B cell (primary cell): ENCODE measurements at regions not wholly inside any gene's neighbourhood (a gene's known extent, or its start where the extent isn't known, plus 50 kb on each side); places are given as distances from the start of the nearest gene placed in this dataset.

Experiments used
- ATAC-seq: fragments of 200-7000 bp; cut with Tn5 transposase; one replicate; pipeline ENCODE4 v1.10.0; 2021; ENCODE audit warnings: low read depth, mild to moderate bottlenecking, moderate number of reproducible peaks, moderate library complexity
- CTCF ChIA-PET: fragments of 350-600 bp; sonication (Branson Sonifier 250); formaldehyde crosslinking; loops from one replicate; lab custom pipeline; 2021; ENCODE audit warnings: antibody characterized with exemption, inconsistent platforms; lab: Charles Lee
- POLR2A ChIA-PET: fragments of 350-600 bp; sonication (Branson Sonifier 250); formaldehyde crosslinking; loops from one replicate; lab custom pipeline; 2021; ENCODE audit warnings: antibody characterized with exemption; lab: Charles Lee
- DNase-seq: peaks from one replicate; pipeline ENCODE4 v3.0.0; 2013
- H2AFZ ChIP-seq: 2 replicates; pipeline ENCODE4 v1.6.1; 2012; ENCODE audit warnings: mild to moderate bottlenecking, low read depth, low read length; ENCODE audit not compliant: insufficient read depth, poor library complexity, severe bottlenecking
- H3K27ac ChIP-seq, 2 donors: 1 replicate in 1 of 2; 2 replicates in 1 of 2; pipeline ENCODE4 v1.5.1; 2012 to 2013; ENCODE audit warnings: low read length in 2 of 2, mild to moderate bottlenecking in 2 of 2, moderate library complexity in 1 of 2
- H3K27me3 ChIP-seq, 4 experiments: fragments of 200-600 bp in 1 of 4; sonication (generic) in 1 of 4; replicated peaks in 1 of 4; 1 replicate in 2 of 4; 2 replicates in 2 of 4; pipeline versions ENCODE4 v1.6.1 to v1.7.0; 2013 to 2016; ENCODE audit warnings: low read length in 3 of 4, mild to moderate bottlenecking in 2 of 4, mixed read lengths in 1 of 4, moderate library complexity in 1 of 4; ENCODE audit not compliant: insufficient read depth in 4 of 4, control insufficient read depth in 3 of 4; ENCODE audit errors: control extremely low read depth in 1 of 4
- H3K36me3 ChIP-seq, 2 experiments: replicated peaks in 1 of 2; 1 replicate in 1 of 2; 2 replicates in 1 of 2; pipeline versions ENCODE4 v1.6.1 to v1.7.1; 2013; ENCODE audit warnings: low read length in 1 of 2; ENCODE audit not compliant: insufficient read depth in 2 of 2, control insufficient read depth in 1 of 2; ENCODE audit errors: control extremely low read depth in 1 of 2, extremely low read depth in 1 of 2
- H3K4me1 ChIP-seq, 2 donors: fragments of 200-600 bp in 1 of 2; sonication (generic) in 1 of 2; 1 replicate in 1 of 2; 2 replicates in 1 of 2; pipeline versions ENCODE4 v1.5.1 to v1.6.1; 2013 to 2017; ENCODE audit warnings: low read length in 2 of 2; ENCODE audit not compliant: control insufficient read depth in 2 of 2, insufficient read depth in 2 of 2
- H3K4me2 ChIP-seq: replicated peaks from 2 replicates; pipeline ENCODE3; 2012; ENCODE audit warnings: mild to moderate bottlenecking, low read depth, low read length; ENCODE audit not compliant: poor library complexity, severe bottlenecking
- H3K4me3 ChIP-seq, 5 experiments: fragments of 200-600 bp in 1 of 5; sonication (generic) in 1 of 5; 1 replicate in 3 of 5; 2 replicates in 2 of 5; pipeline versions ENCODE4 v1.5.1 to v1.7.0; 2011 to 2016; ENCODE audit warnings: low read length in 4 of 5, mild to moderate bottlenecking in 4 of 5, low read depth in 2 of 5, control low read depth in 1 of 5, moderate library complexity in 1 of 5; ENCODE audit not compliant: insufficient read depth in 1 of 5; ENCODE audit errors: control extremely low read depth in 1 of 5, extremely low read depth in 1 of 5
- H3K79me2 ChIP-seq: fragments of 200-600 bp; sonication (generic); one replicate; pipeline ENCODE4 v1.6.0; 2016; ENCODE audit warnings: low read length; ENCODE audit not compliant: control insufficient read depth, insufficient read depth
- H3K9ac ChIP-seq: fragments of 200-600 bp; sonication (generic); 2 replicates; pipeline ENCODE4 v1.6.1; 2017; ENCODE audit warnings: mild to moderate bottlenecking, low read length, moderate library complexity
- H3K9me3 ChIP-seq, 3 donors: one replicate each; pipeline versions ENCODE4 v1.6.1 to v1.7.1; 2013; ENCODE audit warnings: low read length in 2 of 3; ENCODE audit not compliant: control insufficient read depth in 2 of 3, insufficient read depth in 1 of 3; ENCODE audit errors: control extremely low read depth in 1 of 3
- H4K20me1 ChIP-seq: 2 replicates; pipeline ENCODE4 v1.6.0; 2012; ENCODE audit warnings: mild to moderate bottlenecking, low read length; ENCODE audit not compliant: insufficient read depth, control insufficient read depth, poor library complexity, severe bottlenecking
- H3K27ac Mint-ChIP-seq: one replicate; pipeline ENCODE4 v1.8.0; 2021; ENCODE audit warnings: mixed read lengths
- H3K27me3 Mint-ChIP-seq: one replicate; pipeline ENCODE4 v1.8.0; 2021; ENCODE audit warnings: mixed read lengths
- H3K4me1 Mint-ChIP-seq: one replicate; pipeline ENCODE4 v1.8.0; 2021; ENCODE audit warnings: mixed read lengths
- H3K4me3 Mint-ChIP-seq: one replicate; pipeline ENCODE4 v1.8.0; 2021; ENCODE audit warnings: mixed read lengths
- H3K9me3 Mint-ChIP-seq: one replicate; pipeline ENCODE4 v1.8.0; 2022; ENCODE audit warnings: mixed read lengths; ENCODE audit not compliant: insufficient read depth
- CTCF ChIP-seq: fragments of 200-600 bp; IDR thresholded peaks from one replicate; pipeline ENCODE4 v1.8.0; 2022; ENCODE audit warnings: antibody characterized with exemption, mild to moderate bottlenecking
- EZH2 ChIP-seq: IDR thresholded peaks from 2 replicates; pipeline ENCODE4 v1.6.1; 2012; ENCODE audit warnings: borderline replicate concordance, low read depth, mild to moderate bottlenecking, moderate library complexity, low read length; ENCODE audit not compliant: insufficient read depth, poor library complexity, severe bottlenecking
- WGBS: methylation state at CpG from one replicate; pipeline ENCODE4 v1.1.5; 2013; ENCODE audit warnings: missing lambda C conversion rate; ENCODE audit not compliant: insufficient coverage; 5-methylcytosine and 5-hydroxymethylcytosine counted together
- intact Hi-C: fragments of 100-400 bp; cut with micrococcal nuclease; formaldehyde crosslinking; loops from one replicate; pipeline ENCODE4 v1.10.0; 2022

GRCh38 chr2:42999856-43000241 lies 207.5 kb upstream of the HAAO start:
- no peaks in the 10 kb centered on the region for H4K20me1 ChIP-seq
- no peak for TF ChIP-seq EZH2
- TF ChIP-seq CTCF: no peak
- Mint-ChIP-seq H3K27ac (no peak overlapping the region), H3K4me1 (peaks cover 9% of the 10 kb centered on the region), H3K27me3 (peaks cover 1% of the 10 kb centered on the region), H3K9me3 (peaks cover 4% of the 10 kb centered on the region), H3K4me3 (no peak overlapping the region)
- H3K9me3 ChIP-seq: peaks cover 0 to 12% (median 7%) of the 10 kb centered on the region in 3 donors
- H2AFZ ChIP-seq: no peak overlapping the region
- H3K9ac ChIP-seq: no peak overlapping the region
- POLR2A ChIA-PET: no interaction called here
- DNase-seq (no peak), ATAC-seq (no peak)
- no peaks in the 10 kb centered on the region for H3K36me3 ChIP-seq
- no peak overlapping the region for H3K4me3 ChIP-seq
- H3K27me3 ChIP-seq: no peaks in the 10 kb centered on the region
- no peak overlapping the region for H3K27ac ChIP-seq
- no peaks in the 10 kb centered on the region for H3K79me2 ChIP-seq
- H3K4me1 ChIP-seq: no peaks in the 10 kb centered on the region
- intact Hi-C loops: no loop called here
- H3K4me2 ChIP-seq: no peak overlapping the region
- 90% methylated on average over 2 of the region's 7 CpGs for WGBS
- CTCF ChIA-PET: no interaction called here

- Histone ChIP-seq H3K27me3 (no peaks in the 10 kb centered on the region), H3K4me1 (no peaks in the 10 kb centered on the region), H3K9ac (no peak overlapping the region), H3K36me3 (no peaks in the 10 kb centered on the region), H3K79me2 (no peaks in the 10 kb centered on the region), H3K27ac (no peak overlapping the region), H4K20me1 (no peaks in the 10 kb centered on the region), H2AFZ (no peak overlapping the region), H3K4me2 (no peak overlapping the region), H3K4me3 (no peak overlapping the region), H3K9me3 (peaks cover 0 to 12% (median 7%) of the 10 kb centered on the region in 3 donors)
- ChIA-PET POLR2A (no interaction called here), CTCF (no interaction called here)
- Mint-ChIP-seq H3K27ac (no peak overlapping the region), H3K9me3 (peaks cover 4% of the 10 kb centered on the region), H3K4me1 (peaks cover 9% of the 10 kb centered on the region), H3K27me3 (no peaks in the 10 kb centered on the region), H3K4me3 (no peak overlapping the region)
- DNase-seq (no peak), ATAC-seq (no peak)
- 91% methylated on average over 3 of the region's 5 CpGs for WGBS
- TF ChIP-seq EZH2 (no peak), CTCF (no peak)
- intact Hi-C loops: no loop called here
These were observed 207.0 kb upstream of the HAAO start for GRCh38 chr2:42999391-42999841.
